SK-N-SH treated with all-trans-retinoic acid at 6 μM for 48 hours (cell line): ENCODE measurements at regions not wholly inside any gene's neighbourhood (a gene's known extent, or its start where the extent isn't known, plus 50 kb on each side); places are given as distances from the start of the nearest gene placed in this dataset.
A peak's percentile ranks its signal among the peaks of the same experiment; 100 is the strongest.
"Not testable (repeated sequence)": the region's sequence is repeated elsewhere in the genome, so short reads cannot be mapped to it uniquely, and the experiment has no call there.

Source experiments
- ATAC-seq: fragments of 200-7000 bp; cut with Tn5 transposase; 3 replicates; pipeline ENCODE4 v1.9.1; 2020; ENCODE audit warnings: mild to moderate bottlenecking, moderate library complexity
- CSDC2 ChIP-seq: fragments of 250-450 bp; sonication (Bioruptor Pico); IDR thresholded peaks from 2 replicates; pipeline ENCODE4 v1.5.0; 2020; ENCODE audit warnings: mild to moderate bottlenecking, moderate library complexity
- CSRNP3 ChIP-seq: fragments of 250-450 bp; sonication (Bioruptor Pico); IDR thresholded peaks from 2 replicates; pipeline ENCODE4 v1.5.1; 2021; ENCODE audit warnings: mild to moderate bottlenecking, moderate library complexity
- GLIS3 ChIP-seq: fragments of 250-450 bp; sonication (Bioruptor Pico); IDR thresholded peaks from 2 replicates; pipeline ENCODE4 v1.5.0; 2020; ENCODE audit warnings: mild to moderate bottlenecking, moderate library complexity
- ISL1 ChIP-seq: fragments of 250-450 bp; sonication (Bioruptor Pico); IDR thresholded peaks from 2 replicates; pipeline ENCODE4 v2.1.2; 2022; ENCODE audit warnings: mild to moderate bottlenecking, moderate library complexity
- OSR1 ChIP-seq: fragments of 250-450 bp; sonication (Bioruptor Pico); IDR thresholded peaks from 2 replicates; pipeline ENCODE4 v1.8.0; 2022; ENCODE audit warnings: moderate library complexity, mild to moderate bottlenecking, inconsistent platforms
- PPARA ChIP-seq: fragments of 250-450 bp; sonication (Bioruptor Pico); IDR thresholded peaks from 2 replicates; pipeline ENCODE4 v1.5.0; 2020; ENCODE audit warnings: mild to moderate bottlenecking, borderline replicate concordance
- RARB ChIP-seq: fragments of 250-450 bp; sonication (Bioruptor Pico); IDR thresholded peaks from 2 replicates; pipeline ENCODE4 v1.8.0; 2021; ENCODE audit warnings: mild to moderate bottlenecking, moderate library complexity
- SNAI2 ChIP-seq: fragments of 250-450 bp; sonication (Bioruptor Pico); IDR thresholded peaks from 2 replicates; pipeline ENCODE4 v1.5.0; 2020; ENCODE audit warnings: mild to moderate bottlenecking, moderate library complexity
- TCF4 ChIP-seq: fragments of 250-450 bp; sonication (Bioruptor Pico); IDR thresholded peaks from 2 replicates; pipeline ENCODE4 v1.8.0; 2021; ENCODE audit warnings: mild to moderate bottlenecking, moderate library complexity, borderline replicate concordance
- ZC3H10 ChIP-seq: fragments of 250-450 bp; sonication (Bioruptor Pico); IDR thresholded peaks from 2 replicates; pipeline ENCODE4 v1.5.1; 2021; ENCODE audit warnings: mild to moderate bottlenecking, moderate library complexity
- ZFP3 ChIP-seq: fragments of 250-450 bp; sonication (Bioruptor Pico); IDR thresholded peaks from 2 replicates; pipeline ENCODE4 v1.5.0; 2020; ENCODE audit warnings: mild to moderate bottlenecking, moderate library complexity
- ZFP30 ChIP-seq: fragments of 450-650 bp; formaldehyde crosslinking; IDR thresholded peaks from 2 replicates; pipeline ENCODE4 v1.5.0; 2022; ENCODE audit warnings: mild to moderate bottlenecking, moderate library complexity
- ZNF565 ChIP-seq: fragments of 450-650 bp; formaldehyde crosslinking; conservative IDR thresholded peaks from 2 replicates; pipeline ENCODE4 v1.5.0; 2020; ENCODE audit warnings: low read depth, mild to moderate bottlenecking, moderate library complexity
- ZNF8 ChIP-seq: fragments of 450-650 bp; formaldehyde crosslinking; IDR thresholded peaks from 2 replicates; pipeline ENCODE4 v1.5.0; 2020; ENCODE audit warnings: mild to moderate bottlenecking, moderate library complexity
- TF ChIP-seq, protein P1 (sequence below): fragments of 250-450 bp; sonication (Bioruptor Pico); IDR thresholded peaks from 2 replicates; pipeline ENCODE4 v1.8.0; 2021; ENCODE audit warnings: low read depth, mild to moderate bottlenecking, moderate library complexity, borderline replicate concordance
- TF ChIP-seq, protein P2 (sequence below): fragments of 250-450 bp; sonication (Bioruptor Pico); IDR thresholded peaks from 2 replicates; pipeline ENCODE4 v1.5.1; 2020; ENCODE audit warnings: low read depth, mild to moderate bottlenecking, moderate library complexity

DNA sequence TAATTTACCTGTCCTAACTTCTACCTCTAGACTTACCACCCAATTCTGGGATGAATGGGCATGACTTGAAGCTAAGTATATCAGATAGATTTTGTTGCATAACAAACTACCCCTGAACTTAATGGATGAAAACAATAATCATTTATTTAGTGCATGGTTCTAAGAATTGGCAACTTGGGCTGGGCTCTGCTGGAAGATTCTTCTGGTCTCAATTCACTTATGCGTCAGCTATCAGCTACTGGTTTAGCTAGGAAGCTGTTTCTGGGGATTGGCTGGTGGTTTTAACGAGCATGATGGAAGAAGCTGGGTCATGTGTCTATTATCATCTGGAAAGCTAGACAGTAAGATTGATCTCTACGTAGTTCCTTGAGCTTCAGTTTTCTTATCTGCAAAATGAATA lies 77.3 kb upstream of the LMCD1 start:
- TF ChIP-seq GLIS3 (CRISPR knock-in tag) (no peak), ZNF565 (CRISPR knock-in tag) (no peak), OSR1 (CRISPR knock-in tag) (no peak), TCF4 (CRISPR knock-in tag) (no peak)
- TF ChIP-seq, all 23 proteins: peak for 0
- ATAC-seq = no peak

GRCh38 chr3:8436661-8437287 lies 64.8 kb upstream of the LMCD1 start:
- ATAC-seq = no peak
- TF ChIP-seq ZFP30 (CRISPR knock-in tag) = no peak
- TF ChIP-seq, all 23 proteins: peak for 0

DNA sequence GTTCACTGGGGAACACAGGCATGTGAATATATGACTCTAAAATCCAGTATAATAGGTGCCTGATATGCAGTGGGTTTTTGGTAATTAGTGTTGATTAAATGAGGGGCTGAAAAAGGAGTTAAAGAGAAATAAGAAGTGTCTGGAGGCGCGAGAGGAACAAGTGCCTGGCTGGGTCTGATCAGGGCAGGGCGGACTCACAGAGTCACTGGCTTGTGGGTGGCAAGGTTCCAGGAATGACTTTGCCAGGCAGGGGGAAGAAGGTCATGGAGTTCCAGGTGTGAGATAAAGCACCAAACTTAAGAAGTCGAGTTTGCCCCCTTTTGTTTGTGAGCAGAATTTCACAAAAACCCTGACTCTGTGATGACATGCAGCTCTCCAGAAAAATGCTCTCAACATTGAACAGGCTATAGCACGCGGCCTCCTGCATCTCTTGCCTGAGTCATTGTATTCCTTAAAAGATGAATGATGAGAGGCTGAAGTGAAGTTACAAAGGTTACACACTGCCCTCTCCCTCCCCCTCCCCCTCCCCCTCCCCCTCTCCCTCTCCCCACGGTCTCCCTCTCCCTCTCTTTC lies 63.0 kb upstream of the LMCD1 start:
- ATAC-seq = no peak
- no peak for TF ChIP-seq ISL1 (CRISPR knock-in tag)
- no peak for TF ChIP-seq ZFP30 (CRISPR knock-in tag)
- TF ChIP-seq ZC3H10 (CRISPR knock-in tag) = no peak
- no peak for TF ChIP-seq ZNF8 (CRISPR knock-in tag)
- TF ChIP-seq CSRNP3 (CRISPR knock-in tag) = no peak
- no peak for TF ChIP-seq OSR1 (CRISPR knock-in tag)
- no peak for TF ChIP-seq PPARA
- TF ChIP-seq, protein P1, sequence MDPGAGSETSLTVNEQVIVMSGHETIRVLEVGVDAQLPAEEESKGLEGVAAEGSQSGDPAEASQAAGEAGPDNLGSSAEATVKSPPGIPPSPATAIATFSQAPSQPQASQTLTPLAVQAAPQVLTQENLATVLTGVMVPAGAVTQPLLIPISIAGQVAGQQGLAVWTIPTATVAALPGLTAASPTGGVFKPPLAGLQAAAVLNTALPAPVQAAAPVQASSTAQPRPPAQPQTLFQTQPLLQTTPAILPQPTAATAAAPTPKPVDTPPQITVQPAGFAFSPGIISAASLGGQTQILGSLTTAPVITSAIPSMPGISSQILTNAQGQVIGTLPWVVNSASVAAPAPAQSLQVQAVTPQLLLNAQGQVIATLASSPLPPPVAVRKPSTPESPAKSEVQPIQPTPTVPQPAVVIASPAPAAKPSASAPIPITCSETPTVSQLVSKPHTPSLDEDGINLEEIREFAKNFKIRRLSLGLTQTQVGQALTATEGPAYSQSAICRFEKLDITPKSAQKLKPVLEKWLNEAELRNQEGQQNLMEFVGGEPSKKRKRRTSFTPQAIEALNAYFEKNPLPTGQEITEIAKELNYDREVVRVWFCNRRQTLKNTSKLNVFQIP (CRISPR knock-in tag) = no peak
- TF ChIP-seq, protein P2, sequence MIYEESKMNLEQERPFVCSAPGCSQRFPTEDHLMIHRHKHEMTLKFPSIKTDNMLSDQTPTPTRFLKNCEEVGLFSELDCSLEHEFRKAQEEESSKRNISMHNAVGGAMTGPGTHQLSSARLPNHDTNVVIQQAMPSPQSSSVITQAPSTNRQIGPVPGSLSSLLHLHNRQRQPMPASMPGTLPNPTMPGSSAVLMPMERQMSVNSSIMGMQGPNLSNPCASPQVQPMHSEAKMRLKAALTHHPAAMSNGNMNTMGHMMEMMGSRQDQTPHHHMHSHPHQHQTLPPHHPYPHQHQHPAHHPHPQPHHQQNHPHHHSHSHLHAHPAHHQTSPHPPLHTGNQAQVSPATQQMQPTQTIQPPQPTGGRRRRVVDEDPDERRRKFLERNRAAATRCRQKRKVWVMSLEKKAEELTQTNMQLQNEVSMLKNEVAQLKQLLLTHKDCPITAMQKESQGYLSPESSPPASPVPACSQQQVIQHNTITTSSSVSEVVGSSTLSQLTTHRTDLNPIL (CRISPR knock-in tag) = no peak
- TF ChIP-seq ZNF565 (CRISPR knock-in tag) = no peak
- no peak for TF ChIP-seq RARB (CRISPR knock-in tag)

GRCh38 chr3:8440142-8440541 lies 61.5 kb upstream of the LMCD1 start:
- not testable (repeated sequence) for ATAC-seq

GRCh38 chr3:8441969-8442559 lies 59.6 kb upstream of the LMCD1 start:
- peak; percentile 29 for ATAC-seq
- TF ChIP-seq SNAI2 (0 out of 2 replicates have a peak, but pooled peaks have one; percentile 10), CSDC2 (0 out of 2 replicates have a peak, but pooled peaks have one; percentile 71), ZFP30 (CRISPR knock-in tag) (no peak), ISL1 (CRISPR knock-in tag) (peak; percentile 55), ZFP3 (CRISPR knock-in tag) (0 out of 2 replicates have a peak, but pooled peaks have one; percentile 40)

- no peak; the same call in 2 of the 3 replicates for ATAC-seq
- no peak for TF ChIP-seq CSRNP3 (CRISPR knock-in tag)
- TF ChIP-seq ZFP3 (CRISPR knock-in tag) = peak; percentile 77
- 0 out of 2 replicates have a peak, but pooled peaks have one; percentile 11 for TF ChIP-seq CSDC2
These were observed 58.5 kb upstream of the LMCD1 start for GRCh38 chr3:8442993-8443650.
